ENCODE measurements at regions not wholly inside any gene's neighbourhood (a gene's known extent, or its start where the extent isn't known, plus 50 kb on each side); places are given as distances from the start of the nearest gene placed in this dataset.

DNA sequence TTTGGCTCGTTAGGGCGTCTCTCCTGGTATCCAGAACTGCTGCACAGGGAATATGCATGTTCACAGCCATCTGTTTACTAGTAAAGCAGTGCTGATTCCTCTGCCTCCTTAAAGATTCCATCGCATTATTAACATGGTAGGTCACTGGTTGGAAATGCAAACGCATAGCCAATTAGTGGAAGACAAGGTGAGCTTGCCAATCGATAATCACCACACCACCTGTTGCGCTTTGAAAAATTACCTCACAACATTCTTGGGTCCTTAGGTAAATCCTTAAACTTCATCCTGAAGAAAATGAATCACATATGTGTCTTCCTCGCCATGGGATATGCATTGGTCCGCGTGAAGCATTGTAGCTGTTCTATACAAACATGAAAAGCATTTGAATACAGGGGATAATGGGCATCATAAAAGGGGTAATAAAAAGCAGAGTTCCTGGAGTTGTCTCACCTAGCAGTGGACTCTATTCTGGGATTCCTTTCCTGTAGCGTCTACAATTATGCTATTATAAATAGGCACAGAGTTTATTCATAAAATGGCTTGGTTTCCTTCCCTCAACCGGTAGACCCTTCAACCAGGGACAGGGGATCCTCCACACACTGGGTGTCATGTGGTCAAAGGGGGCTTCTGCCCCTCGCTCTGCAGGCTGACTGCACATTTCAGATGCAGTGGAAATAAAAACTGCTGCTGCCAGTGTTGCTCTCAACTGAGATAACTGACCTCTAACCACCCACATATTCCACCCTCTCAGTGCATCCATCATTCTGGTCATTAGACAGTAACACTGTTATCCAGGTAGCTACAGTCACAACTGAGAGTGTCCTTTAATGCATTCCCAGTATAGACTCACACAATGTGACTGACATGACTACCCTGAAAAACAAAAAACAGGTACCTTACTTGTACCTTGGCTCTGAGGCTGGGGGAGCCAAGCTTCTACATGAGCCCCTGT lies 389.2 kb upstream of the NFE2L3 start:
- in situ Hi-C loops (cut with HindIII; ENCODE audit: low sequenced_read_pairs): no loop called here

DNA sequence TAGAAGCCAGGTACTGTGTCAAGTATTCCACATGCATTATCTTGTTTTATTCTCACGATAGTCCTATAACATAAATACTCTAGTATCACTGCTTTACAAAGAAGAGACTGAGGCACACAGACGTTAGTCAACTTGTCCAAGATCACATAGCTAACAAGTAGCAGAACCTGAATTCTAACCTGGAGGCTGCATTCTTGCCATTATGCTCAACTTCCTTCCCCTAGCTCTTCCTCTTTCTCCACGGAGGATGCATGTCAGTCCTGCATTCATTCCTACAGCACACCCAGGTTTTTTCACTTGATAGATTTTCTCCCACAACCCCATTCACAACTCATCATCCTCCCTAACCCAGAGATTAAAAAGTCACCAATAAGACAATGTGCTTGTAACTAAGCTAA lies 388.5 kb upstream of the NFE2L3 start:
- in situ Hi-C loops (cut with HindIII; ENCODE audit: low sequenced_read_pairs): no loop called here

DNA sequence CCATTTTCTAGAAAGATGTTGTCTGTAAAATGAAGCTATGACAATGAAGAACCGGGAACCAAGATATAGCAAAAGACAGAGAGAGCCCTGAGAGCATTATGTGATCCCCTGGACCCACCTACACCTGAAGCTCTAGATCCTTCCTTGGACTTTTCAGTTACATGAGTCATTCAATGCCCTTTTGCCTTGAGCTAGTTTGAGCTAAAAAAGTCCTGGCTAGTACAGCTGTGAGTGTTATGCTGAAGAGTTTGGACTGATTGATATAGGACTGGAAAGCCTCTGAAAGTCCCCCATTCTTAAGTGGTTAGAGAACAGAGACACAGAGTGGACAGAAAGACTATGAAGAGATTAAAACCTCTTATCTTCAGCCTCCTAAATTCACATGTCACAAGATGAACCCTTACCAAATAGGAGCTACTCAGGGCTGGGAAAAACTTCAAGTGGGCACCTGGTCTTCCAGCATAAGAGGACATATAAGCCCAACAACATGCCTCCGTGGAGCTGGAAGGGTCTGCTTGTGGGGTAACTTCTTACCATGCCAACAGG lies 386.8 kb upstream of the NFE2L3 start:
- in situ Hi-C loops (cut with HindIII; ENCODE audit: low sequenced_read_pairs): no loop called here

DNA sequence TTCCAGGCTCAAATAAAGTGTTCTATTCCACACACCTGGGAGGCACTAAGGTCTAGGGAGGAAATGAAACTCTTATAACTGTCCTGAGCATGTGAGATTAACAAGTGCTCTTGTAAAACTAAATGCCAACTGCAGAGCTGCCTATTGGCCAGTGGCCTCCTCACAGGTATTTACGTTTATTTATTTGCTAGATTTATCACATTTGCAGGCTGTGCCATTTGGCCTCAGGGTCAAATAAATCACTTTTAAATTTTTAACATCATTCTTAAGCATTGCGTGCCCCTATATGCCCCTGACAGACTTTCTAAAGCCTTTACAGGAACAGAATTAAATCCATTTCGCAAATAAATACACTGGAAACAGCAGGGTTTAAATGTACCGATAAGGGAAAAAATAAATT lies 381.8 kb upstream of the NFE2L3 start:
- in situ Hi-C loops (cut with HindIII; ENCODE audit: low sequenced_read_pairs): no loop called here

DNA sequence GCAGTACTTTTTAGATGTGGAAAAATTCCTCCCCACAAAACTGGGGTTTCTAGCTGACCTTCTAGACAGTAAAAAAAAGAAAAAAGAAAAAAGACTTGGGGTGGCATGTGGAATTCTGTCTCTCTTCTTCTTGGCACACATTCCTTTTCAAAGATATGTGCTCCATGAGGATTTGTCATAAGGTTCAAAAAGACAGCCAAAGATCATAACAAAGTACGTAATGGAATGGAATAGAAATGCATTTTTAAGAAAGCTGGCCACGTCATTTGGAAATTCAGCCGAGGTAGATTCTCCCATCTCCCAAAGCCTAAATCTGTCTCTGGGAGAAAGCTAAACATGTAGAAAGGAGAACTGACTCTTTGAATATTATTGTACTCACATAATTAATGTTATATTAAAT lies 381.3 kb upstream of the NFE2L3 start:
- in situ Hi-C loops (cut with HindIII; ENCODE audit: low sequenced_read_pairs): no loop called here

DNA sequence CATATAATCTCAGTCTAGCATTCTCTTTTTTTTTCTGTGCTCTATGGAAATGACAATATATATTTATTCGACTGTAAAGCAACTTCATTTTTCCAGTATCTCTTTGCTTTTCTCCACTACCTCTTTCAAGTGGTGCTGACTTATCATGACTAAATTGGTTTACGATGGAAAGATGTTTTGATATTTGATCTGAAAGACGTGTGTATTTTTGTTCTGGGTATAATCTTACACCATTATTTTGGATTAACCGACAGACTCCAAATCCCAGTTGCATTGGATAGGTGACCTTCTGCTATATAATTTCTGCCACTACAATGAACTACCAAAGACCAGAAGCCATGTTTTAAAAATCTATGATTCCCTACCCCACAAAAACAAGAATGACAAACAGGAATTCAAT lies 380.5 kb upstream of the NFE2L3 start:
- in situ Hi-C loops (cut with HindIII; ENCODE audit: low sequenced_read_pairs): no loop called here

DNA sequence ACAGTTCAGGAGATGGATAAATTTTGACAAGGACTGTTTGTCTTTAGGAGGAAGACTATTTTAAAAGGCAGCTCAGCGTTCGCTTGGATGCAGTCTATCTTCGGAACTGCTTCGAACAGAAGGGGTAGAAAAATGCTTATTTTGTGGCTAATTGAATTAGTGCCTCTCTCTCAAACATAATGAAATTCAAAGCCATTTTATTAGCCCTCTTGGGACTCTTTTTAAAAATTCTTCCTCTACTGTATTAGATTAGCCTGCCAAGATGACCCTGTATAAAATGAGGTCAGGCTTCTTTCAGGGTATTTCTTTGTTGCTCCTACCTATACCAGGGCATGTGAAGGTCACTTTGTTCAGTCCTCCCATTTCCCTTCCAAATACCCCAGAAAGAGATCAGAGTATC lies 379.2 kb upstream of the NFE2L3 start:
- in situ Hi-C loops (cut with HindIII; ENCODE audit: low sequenced_read_pairs): no loop called here

DNA sequence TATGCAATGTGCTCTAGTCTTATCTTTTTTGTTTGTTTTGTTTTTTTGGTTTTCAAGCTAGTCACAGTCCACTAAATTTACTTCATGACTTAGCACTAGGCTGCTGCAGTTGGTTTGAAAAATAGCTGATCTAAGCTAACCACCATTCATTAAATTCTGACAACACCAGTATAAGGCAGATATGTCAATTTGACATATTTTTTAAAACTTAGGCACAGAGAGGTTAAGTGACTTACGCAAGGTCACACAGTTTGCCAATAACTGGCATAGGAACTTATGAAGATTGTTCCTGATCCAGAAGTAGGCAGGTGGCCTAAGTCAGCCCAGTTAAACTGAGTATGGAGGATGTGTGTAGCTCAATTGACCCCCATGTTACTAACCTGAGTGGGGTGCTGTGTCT lies 377.3 kb upstream of the NFE2L3 start:
- in situ Hi-C loops (cut with HindIII; ENCODE audit: low sequenced_read_pairs): no loop called here

DNA sequence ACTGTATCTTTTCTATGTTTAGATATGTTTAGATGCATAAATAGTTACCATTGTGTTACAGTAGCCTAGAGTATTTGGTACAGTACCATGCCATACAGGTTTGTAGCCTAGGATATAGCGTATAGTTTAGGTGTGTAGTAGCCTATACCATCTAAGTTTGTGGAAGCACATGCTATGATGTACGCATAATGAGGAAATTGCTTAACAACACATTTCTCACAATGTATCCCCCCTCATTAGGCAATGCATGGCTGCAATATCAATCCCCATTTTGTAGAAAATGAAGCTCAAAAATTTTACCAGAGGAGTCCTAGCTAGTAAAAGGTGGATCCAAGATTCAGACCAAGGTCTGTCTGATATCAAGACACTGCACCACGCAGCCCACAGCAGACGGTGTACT lies 376.4 kb upstream of the NFE2L3 start:
- in situ Hi-C loops (cut with HindIII; ENCODE audit: low sequenced_read_pairs): no loop called here

DNA sequence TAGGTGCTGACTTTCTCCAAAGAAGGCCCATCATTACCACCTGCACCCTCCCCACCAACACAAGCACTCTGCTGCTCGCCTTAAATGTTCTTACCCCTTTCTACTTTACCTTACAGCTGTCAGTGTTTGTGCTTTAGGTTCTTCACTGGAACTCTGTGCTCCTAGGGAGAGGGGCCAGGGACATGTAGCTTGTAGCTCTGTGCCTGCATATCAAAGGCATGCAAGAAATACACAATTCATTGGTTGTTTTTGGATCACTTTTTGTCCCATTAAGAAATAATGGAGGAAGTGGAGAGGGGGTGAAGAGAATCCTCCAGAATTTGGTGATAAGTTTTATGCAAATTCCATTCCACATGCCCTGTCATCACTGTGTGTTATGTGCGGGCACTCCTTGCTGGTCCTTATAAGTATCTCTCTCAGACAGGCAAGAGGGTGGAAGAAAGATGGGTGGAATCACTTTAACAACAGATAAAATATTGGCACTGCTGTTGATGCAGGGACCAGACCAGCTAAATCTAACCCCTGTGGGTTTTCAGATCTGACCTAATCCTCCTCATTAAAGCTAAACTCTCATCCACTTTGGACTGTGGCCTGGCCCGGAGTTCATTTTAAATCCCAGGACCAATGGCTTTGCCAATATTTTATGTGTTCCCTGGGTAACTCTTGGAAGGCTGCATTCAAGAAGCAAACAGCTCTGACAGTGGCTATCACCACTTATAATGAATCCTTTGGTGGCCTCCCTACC lies 375.8 kb upstream of the NFE2L3 start:
- in situ Hi-C loops (cut with HindIII; ENCODE audit: low sequenced_read_pairs): no loop called here

DNA sequence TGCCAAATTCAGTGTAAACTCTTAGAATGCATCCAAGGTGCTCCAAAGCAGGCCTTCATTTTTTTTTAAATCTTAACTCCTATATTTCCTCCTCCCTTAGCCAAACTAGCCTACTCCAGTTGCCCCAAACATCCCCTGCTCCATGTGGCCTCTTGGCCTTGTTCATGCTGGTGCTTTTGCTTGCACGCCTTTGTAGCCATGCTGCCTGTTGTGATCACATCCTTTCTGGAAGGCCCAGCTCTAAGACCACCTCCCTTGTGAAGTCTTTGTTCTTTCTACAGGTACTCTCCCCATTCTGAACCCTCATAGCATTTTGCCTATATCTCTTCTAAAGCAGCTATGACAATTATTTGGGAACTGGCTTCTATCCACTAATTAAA lies 375.3 kb upstream of the NFE2L3 start:
- in situ Hi-C loops (cut with HindIII; ENCODE audit: low sequenced_read_pairs): no loop called here

DNA sequence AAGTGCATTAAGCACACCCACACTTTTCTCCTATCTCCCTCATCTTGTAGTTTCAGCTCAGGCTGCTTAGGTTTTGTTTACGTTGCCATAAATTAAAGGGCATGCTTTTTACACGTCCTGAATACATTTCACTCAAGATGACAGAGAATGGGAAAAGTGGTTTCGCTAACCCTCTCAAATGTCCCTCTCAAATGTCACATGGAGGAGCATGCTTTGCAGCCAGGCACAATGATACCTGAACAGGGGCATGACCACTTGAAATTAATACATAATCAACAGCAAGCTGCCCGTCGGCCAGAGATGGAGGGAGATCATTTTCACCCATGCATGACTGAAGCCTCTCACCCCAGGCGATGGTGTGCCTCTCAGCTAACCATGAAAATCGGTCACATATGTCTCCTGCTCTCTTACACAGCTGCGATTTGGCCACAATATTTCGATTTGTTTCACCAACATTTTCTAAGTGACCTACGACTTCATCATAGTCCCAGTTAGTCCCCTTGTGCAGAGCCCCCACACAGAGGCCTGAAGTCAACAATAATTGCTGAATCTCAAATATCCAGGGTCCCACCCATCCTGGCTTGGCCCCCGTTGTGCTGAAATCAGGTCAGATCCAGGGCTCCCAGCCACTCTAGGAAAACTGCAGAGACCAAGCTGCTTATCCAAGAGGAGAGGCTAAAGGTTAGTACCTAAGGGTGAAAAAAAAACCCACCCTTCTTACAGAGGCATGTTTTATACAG lies 373.9 kb upstream of the NFE2L3 start:
- in situ Hi-C loops (cut with HindIII; ENCODE audit: low sequenced_read_pairs): no loop called here

DNA sequence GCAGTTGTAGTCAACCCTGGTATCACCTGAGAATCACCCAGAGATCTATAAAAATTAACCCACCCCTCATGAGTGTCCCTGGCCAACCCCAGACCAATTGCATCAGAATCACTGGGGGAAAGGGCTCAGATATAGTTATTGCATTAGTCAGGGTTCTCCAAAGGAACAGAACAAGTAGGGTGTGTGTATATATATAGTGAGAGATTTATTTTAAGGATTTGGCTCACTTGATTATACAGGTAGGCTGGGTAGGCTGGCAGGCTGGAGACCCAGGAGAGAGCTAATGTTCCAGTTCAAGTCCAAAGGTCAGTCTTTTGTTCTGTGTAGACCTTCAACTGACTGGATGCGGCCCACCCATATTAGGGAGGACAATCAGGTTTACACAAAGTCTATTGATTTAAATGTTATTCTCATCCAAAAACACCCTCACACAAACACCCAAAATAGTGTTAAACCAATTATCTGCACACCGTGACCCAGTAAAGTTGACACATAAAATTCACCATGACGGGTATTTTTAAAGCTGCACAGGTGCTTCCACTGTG lies 372.9 kb upstream of the NFE2L3 start:
- in situ Hi-C loops (cut with HindIII; ENCODE audit: low sequenced_read_pairs): no loop called here

DNA sequence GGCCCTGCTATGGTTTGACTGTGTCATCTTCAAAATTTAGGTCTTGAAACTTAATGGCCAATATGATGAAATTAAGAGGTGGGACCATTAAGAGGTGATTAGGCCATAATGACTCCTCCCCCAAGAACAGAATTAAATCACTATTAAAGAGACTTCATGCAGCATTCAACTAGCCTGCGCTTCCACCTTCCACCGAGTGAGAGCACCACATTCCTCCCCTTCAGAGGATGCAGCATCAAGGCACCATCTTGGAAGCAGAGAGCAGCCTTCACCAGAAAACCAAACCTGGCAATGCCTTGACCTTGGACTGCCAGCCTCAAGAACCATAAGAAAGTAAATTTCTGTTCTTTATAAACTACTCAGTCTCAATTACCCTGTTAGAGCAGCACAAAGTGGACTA lies 371.1 kb upstream of the NFE2L3 start:
- in situ Hi-C loops (cut with HindIII; ENCODE audit: low sequenced_read_pairs): no loop called here

DNA sequence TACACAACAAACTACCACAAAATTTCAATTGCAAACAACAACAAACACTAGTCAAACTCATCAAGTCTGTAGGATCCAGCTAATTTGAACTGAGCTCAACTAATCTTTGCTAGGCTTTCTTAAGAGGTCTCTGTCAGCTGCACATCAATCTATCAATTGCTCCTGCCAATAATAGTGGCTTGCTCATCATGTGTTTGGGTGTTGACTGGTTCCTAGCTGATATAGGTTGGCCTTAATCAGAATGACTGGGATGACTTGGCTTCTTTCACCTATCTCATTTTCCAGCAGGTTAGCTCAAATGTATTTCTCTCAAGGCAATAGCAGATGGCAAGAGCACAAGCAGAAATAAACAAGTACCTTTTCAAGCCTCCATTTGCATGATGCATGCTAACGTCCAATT lies 370.3 kb upstream of the NFE2L3 start:
- in situ Hi-C loops (cut with HindIII; ENCODE audit: low sequenced_read_pairs): no loop called here

DNA sequence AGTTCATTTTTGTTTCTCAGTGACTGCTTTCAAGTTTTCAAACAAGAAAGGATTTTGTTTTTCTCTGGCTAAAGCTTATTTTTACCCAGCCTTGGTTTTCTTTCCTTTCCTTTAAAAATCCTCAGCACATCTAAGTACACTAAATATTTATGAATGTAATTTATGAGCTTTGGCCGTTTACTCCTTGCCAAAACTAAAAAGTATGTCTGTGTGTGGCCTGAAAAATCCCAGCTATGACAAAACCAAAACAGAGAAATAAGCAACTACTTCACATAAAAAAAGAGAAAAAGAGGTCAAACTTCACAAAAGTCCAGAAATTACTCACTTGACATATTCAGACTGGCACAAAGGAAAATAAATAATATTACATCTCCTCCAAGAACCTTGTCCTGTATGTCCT lies 365.1 kb upstream of the NFE2L3 start:
- in situ Hi-C loops (cut with HindIII; ENCODE audit: low sequenced_read_pairs): no loop called here

DNA sequence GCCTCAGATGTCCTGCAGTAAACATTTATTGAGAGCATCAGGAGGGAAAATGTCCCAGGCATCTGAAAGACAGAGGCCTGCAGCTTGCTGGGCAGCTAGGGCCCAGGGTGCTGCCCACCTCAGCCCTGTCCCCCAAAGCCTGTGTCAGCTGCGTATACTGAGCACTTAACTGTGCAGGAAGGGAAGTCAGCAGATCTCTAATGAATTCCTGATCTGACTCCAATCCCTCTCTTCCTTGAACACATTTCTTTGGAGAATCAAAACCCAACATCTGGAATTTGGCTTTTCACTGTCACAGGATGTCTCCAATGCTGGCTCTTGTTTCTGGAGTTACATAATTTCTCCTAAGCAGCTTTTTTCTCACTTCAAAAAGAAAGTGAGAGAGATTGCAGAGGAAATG lies 364.7 kb upstream of the NFE2L3 start:
- in situ Hi-C loops (cut with HindIII; ENCODE audit: low sequenced_read_pairs): no loop called here

DNA sequence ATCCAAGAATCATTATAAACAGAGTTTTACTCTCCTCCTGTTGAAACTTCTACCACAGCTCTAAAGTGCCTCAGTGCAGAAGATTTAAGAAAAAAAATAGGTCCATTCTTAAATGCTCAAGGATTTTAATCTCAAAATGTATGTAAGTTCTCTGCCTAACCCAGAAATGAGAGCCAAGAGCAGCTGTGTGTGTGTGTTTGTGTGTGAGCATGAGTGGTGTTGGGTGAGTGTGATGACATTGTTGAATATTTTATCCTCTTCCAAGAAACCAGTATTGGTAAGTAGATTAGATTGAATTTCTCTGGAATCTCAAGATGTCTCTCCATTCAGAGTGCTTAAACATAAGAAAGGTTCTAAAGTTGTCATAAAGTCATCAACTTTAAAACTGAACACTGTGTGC lies 363.6 kb upstream of the NFE2L3 start:
- in situ Hi-C loops (cut with HindIII; ENCODE audit: low sequenced_read_pairs): no loop called here

DNA sequence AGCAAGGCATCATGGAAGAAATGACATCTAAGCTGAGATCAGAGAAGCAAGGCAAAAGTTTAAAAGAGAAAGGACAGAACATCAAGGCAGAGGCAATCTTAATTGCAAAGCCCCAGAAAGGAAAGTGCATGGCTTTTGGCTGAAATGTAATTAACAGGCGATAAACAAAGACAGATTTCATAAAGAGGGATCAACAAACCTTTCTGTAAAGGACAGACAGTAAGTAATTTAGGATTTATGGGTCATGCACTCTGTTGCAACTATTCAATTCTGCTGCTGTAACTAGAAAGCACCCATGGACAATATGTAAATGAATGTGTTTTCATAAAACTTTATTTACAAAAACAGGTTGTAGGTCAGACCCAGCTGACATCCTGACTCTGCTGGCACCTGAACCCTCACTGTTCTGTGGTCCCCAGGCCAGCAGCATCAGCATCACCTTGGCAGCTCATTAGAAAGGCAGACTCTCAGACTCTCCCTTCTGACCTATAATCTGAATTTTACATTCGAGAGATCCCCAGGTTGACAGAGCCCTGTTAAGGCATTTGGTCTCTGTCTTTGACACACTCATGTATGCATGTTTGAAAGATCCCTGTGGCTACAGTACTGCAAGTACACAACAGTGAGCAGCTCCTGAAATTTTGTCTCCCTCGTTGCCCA lies 362.9 kb upstream of the NFE2L3 start:
- in situ Hi-C loops (cut with HindIII; ENCODE audit: low sequenced_read_pairs): no loop called here
